A673 (cell line): ENCODE measurements at regions not wholly inside any gene's neighbourhood (a gene's known extent, or its start where the extent isn't known, plus 50 kb on each side); places are given as distances from the start of the nearest gene placed in this dataset.

Experiments used
- EZH2 ChIP-seq: fragments of 200-600 bp; sonication (generic); IDR thresholded peaks from 2 replicates; pipeline ENCODE4 v1.6.1; 2017; ENCODE audit warnings: borderline replicate concordance, low read depth, mild to moderate bottlenecking, mixed read lengths, antibody characterized with exemption, low read length; ENCODE audit not compliant: poor library complexity, severe bottlenecking
- TF ChIP-seq, protein P1 (sequence below): fragments of 300-800, 200-600 bp; sonication (generic); conservative IDR thresholded peaks from 2 replicates; pipeline ENCODE4 v1.5.1; 2017; ENCODE audit warnings: low read depth, mild to moderate bottlenecking, antibody characterized with exemption, low read length, moderate library complexity, mixed read lengths

GRCh38 chr13:109608059-109608458 lies 178.3 kb downstream of the IRS2 start:
- TF ChIP-seq, protein P1, sequence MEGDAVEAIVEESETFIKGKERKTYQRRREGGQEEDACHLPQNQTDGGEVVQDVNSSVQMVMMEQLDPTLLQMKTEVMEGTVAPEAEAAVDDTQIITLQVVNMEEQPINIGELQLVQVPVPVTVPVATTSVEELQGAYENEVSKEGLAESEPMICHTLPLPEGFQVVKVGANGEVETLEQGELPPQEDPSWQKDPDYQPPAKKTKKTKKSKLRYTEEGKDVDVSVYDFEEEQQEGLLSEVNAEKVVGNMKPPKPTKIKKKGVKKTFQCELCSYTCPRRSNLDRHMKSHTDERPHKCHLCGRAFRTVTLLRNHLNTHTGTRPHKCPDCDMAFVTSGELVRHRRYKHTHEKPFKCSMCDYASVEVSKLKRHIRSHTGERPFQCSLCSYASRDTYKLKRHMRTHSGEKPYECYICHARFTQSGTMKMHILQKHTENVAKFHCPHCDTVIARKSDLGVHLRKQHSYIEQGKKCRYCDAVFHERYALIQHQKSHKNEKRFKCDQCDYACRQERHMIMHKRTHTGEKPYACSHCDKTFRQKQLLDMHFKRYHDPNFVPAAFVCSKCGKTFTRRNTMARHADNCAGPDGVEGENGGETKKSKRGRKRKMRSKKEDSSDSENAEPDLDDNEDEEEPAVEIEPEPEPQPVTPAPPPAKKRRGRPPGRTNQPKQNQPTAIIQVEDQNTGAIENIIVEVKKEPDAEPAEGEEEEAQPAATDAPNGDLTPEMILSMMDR: no peak
- no peak for TF ChIP-seq EZH2
